CD4-positive, CD25-positive, alpha-beta regulatory T cell (primary cell): ENCODE measurements at regions not wholly inside any gene's neighbourhood (a gene's known extent, or its start where the extent isn't known, plus 50 kb on each side); places are given as distances from the start of the nearest gene placed in this dataset.

Experiments
- ATAC-seq, 2 donors: fragments of 150-1000 bp; cut with Tn5 transposase; one replicate each; pipeline ENCODE4 v1.10.0; 2021; ENCODE audit warnings: low read depth in 2 of 2, moderate number of reproducible peaks in 2 of 2, moderate library complexity in 1 of 2
- DNase-seq, 3 donors: peaks; one replicate each; pipeline versions ENCODE4 v3.0.0 to v3.0.0-alpha.2; 2012 to 2022; ENCODE audit warnings: mixed read lengths in 1 of 3
- H3K27ac ChIP-seq: one replicate; pipeline ENCODE4 v1.7.0; 2013; ENCODE audit warnings: mild to moderate bottlenecking, low read length; ENCODE audit not compliant: insufficient read depth, poor library complexity, severe bottlenecking
- H3K27me3 ChIP-seq: one replicate; pipeline ENCODE4 v1.7.0; 2013; ENCODE audit warnings: low read length; ENCODE audit not compliant: control insufficient read depth, insufficient read depth
- H3K36me3 ChIP-seq: one replicate; pipeline ENCODE4 v1.7.0; 2013; ENCODE audit warnings: mild to moderate bottlenecking, low read length, moderate library complexity; ENCODE audit not compliant: control insufficient read depth, insufficient read depth
- H3K4me1 ChIP-seq: 2 replicates; pipeline ENCODE4 v1.7.0; 2013; ENCODE audit warnings: mild to moderate bottlenecking, low read length; ENCODE audit not compliant: insufficient read depth, control insufficient read depth, poor library complexity, severe bottlenecking
- H3K4me3 ChIP-seq: one replicate; pipeline ENCODE4 v1.7.0; 2013; ENCODE audit warnings: low read depth, mild to moderate bottlenecking, low read length, moderate library complexity
- H3K9me3 ChIP-seq, 2 experiments: 1 replicate in 1 of 2; 2 replicates in 1 of 2; pipeline ENCODE4 v1.7.0; 2013; ENCODE audit warnings: low read length in 2 of 2, mild to moderate bottlenecking in 1 of 2, moderate library complexity in 1 of 2; ENCODE audit not compliant: control insufficient read depth in 2 of 2
- H3K27ac Mint-ChIP-seq, 3 donors: one replicate each; pipeline ENCODE4 v1.8.0; 2020 to 2022; ENCODE audit warnings: mild to moderate bottlenecking in 3 of 3, mixed read lengths in 3 of 3, moderate library complexity in 2 of 3
- H3K27me3 Mint-ChIP-seq: one replicate; pipeline ENCODE4 v1.8.0; 2022; ENCODE audit warnings: mild to moderate bottlenecking, mixed read lengths
- H3K36me3 Mint-ChIP-seq: one replicate; pipeline ENCODE4 v1.8.0; 2020; ENCODE audit warnings: mixed read lengths
- H3K4me1 Mint-ChIP-seq, 4 donors: one replicate each; pipeline ENCODE4 v1.8.0; 2020 to 2022; ENCODE audit warnings: mixed read lengths in 4 of 4, mild to moderate bottlenecking in 1 of 4
- H3K4me3 Mint-ChIP-seq, 4 donors: one replicate each; pipeline ENCODE4 v1.8.0; 2020 to 2022; ENCODE audit warnings: mild to moderate bottlenecking in 4 of 4, mixed read lengths in 4 of 4, moderate library complexity in 3 of 4
- H3K9me3 Mint-ChIP-seq, 7 donors: one replicate each; pipeline ENCODE4 v1.8.0; 2020 to 2022; ENCODE audit warnings: mixed read lengths in 7 of 7, mild to moderate bottlenecking in 3 of 7, moderate library complexity in 2 of 7

GRCh38 chr16:86283944-86284343 is 226.4 kb upstream of the FOXF1 start:
- Histone ChIP-seq H3K36me3 (no peaks in the 10 kb centered on the region), H3K4me1 (no peaks in the 10 kb centered on the region), H3K27ac (no peak overlapping the region), H3K27me3 (peaks cover 11% of the 10 kb centered on the region), H3K9me3 (no peaks in the 10 kb centered on the region), H3K4me3 (no peak overlapping the region)
- Mint-ChIP-seq H3K4me3 (no peak overlapping the region), H3K27me3 (peaks cover 37% of the 10 kb centered on the region), H3K36me3 (no peaks in the 10 kb centered on the region), H3K27ac (no peak overlapping the region), H3K4me1 (no peaks in the 10 kb centered on the region), H3K9me3 (peaks cover 0 to 2% (median 0%) of the 10 kb centered on the region in 7 donors)
- no peak for DNase-seq
- no peak for ATAC-seq

GRCh38 chr16:86285421-86285820 is 224.9 kb upstream of the FOXF1 start:
- H3K27ac ChIP-seq: no peak overlapping the region
- H3K27ac Mint-ChIP-seq: no peak overlapping the region
- H3K4me3 ChIP-seq: no peak overlapping the region
- no peak for DNase-seq
- H3K9me3 Mint-ChIP-seq: peaks cover 0 to 2% (median 0%) of the 10 kb centered on the region in 7 donors
- H3K9me3 ChIP-seq: no peaks in the 10 kb centered on the region
- H3K4me3 Mint-ChIP-seq: no peak overlapping the region
- peaks cover 20% of the 10 kb centered on the region for H3K27me3 ChIP-seq
- no peaks in the 10 kb centered on the region for H3K4me1 Mint-ChIP-seq
- no peaks in the 10 kb centered on the region for H3K36me3 ChIP-seq
- H3K4me1 ChIP-seq: no peaks in the 10 kb centered on the region
- no peaks in the 10 kb centered on the region for H3K36me3 Mint-ChIP-seq
- no peak for ATAC-seq
- H3K27me3 Mint-ChIP-seq: peaks cover 49% of the 10 kb centered on the region

GRCh38 chr16:86285938-86286921 is 224.1 kb upstream of the FOXF1 start:
- H3K36me3 ChIP-seq: no peaks in the 10 kb centered on the region
- H3K9me3 Mint-ChIP-seq: peaks cover 0 to 2% (median 0%) of the 10 kb centered on the region in 7 donors
- H3K27me3 Mint-ChIP-seq: peaks cover 53% of the 10 kb centered on the region
- H3K9me3 ChIP-seq: no peaks in the 10 kb centered on the region
- no peak overlapping the region for H3K27ac Mint-ChIP-seq
- no peaks in the 10 kb centered on the region for H3K36me3 Mint-ChIP-seq
- ATAC-seq (no peak), DNase-seq (no peak)
- H3K4me3 ChIP-seq: no peak overlapping the region
- no peak overlapping the region for H3K4me3 Mint-ChIP-seq
- no peaks in the 10 kb centered on the region for H3K4me1 Mint-ChIP-seq
- no peaks in the 10 kb centered on the region for H3K4me1 ChIP-seq
- H3K27me3 ChIP-seq: peaks cover 20% of the 10 kb centered on the region
- no peak overlapping the region for H3K27ac ChIP-seq

- H3K9me3 Mint-ChIP-seq: peaks cover 0 to 2% (median 0%) of the 10 kb centered on the region in 7 donors
- peaks cover 22% of the 10 kb centered on the region for H3K27me3 ChIP-seq
These were observed 223.2 kb upstream of the FOXF1 start for GRCh38 chr16:86286991-86287663.

GRCh38 chr16:86287664-86288201 is 222.6 kb upstream of the FOXF1 start:
- no peaks in the 10 kb centered on the region for H3K36me3 Mint-ChIP-seq
- peaks cover 57% of the 10 kb centered on the region for H3K27me3 Mint-ChIP-seq
- no peak overlapping the region for H3K4me3 ChIP-seq
- H3K4me1 ChIP-seq: no peaks in the 10 kb centered on the region
- no peaks in the 10 kb centered on the region for H3K36me3 ChIP-seq
- H3K4me1 Mint-ChIP-seq: no peaks in the 10 kb centered on the region
- ATAC-seq (no peak), DNase-seq (no peak)
- no peak overlapping the region for H3K4me3 Mint-ChIP-seq
- no peaks in the 10 kb centered on the region for H3K9me3 ChIP-seq
- peaks cover 0 to 2% (median 0%) of the 10 kb centered on the region in 7 donors for H3K9me3 Mint-ChIP-seq
- peaks cover 22% of the 10 kb centered on the region for H3K27me3 ChIP-seq
- no peak overlapping the region for H3K27ac ChIP-seq
- H3K27ac Mint-ChIP-seq: no peak overlapping the region

More at GRCh38 chr16:86286991-86287663, 223.2 kb upstream of the FOXF1 start:
- Histone ChIP-seq H3K9me3 (no peaks in the 10 kb centered on the region), H3K4me3 (no peak overlapping the region), H3K27ac (no peak overlapping the region), H3K4me1 (no peaks in the 10 kb centered on the region), H3K36me3 (no peaks in the 10 kb centered on the region)
- Mint-ChIP-seq H3K27ac (no peak overlapping the region), H3K36me3 (no peaks in the 10 kb centered on the region), H3K27me3 (peaks cover 50% of the 10 kb centered on the region), H3K4me1 (no peaks in the 10 kb centered on the region), H3K4me3 (no peak overlapping the region)
- DNase-seq (no peak), ATAC-seq (no peak)

DNA sequence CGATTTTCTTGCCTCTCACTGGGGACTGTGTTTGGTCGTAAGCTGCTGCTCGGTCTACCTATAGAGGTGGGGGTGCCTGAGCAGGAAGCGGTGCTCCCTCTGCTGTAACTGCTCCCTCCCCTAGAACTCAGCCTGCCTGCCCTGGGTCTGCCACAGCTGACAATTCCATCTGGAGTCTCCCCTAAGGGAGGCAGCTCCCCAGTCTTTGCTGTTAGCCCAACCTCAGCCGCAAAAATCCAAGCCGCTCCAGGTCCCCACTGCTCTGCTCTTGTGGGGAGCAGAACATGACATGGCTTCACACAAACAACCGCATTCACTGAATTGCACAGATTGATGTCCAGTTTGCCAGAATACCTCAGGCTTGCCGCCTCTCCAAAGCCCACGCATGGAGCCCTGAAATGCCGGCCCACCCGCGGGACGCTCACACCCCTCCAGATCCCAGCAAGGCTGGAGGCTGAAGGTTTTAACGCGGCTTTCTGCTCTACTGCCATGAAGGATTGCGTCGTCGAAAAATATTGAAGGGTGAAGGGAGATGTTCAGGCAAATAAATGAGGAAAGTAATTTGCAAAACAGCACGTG is 221.5 kb upstream of the FOXF1 start:
- Histone ChIP-seq H3K27ac (no peak overlapping the region), H3K36me3 (no peaks in the 10 kb centered on the region), H3K9me3 (no peaks in the 10 kb centered on the region), H3K4me3 (no peak overlapping the region), H3K4me1 (no peaks in the 10 kb centered on the region), H3K27me3 (peaks cover 22% of the 10 kb centered on the region)
- ATAC-seq: no peak
- Mint-ChIP-seq H3K9me3 (peaks cover 0 to 5% (median 0%) of the 10 kb centered on the region in 7 donors), H3K27me3 (peaks cover 62% of the 10 kb centered on the region), H3K27ac (no peak overlapping the region), H3K36me3 (no peaks in the 10 kb centered on the region), H3K4me3 (no peak overlapping the region), H3K4me1 (no peaks in the 10 kb centered on the region)
- no peak for DNase-seq

GRCh38 chr16:86289304-86289703 is 221.0 kb upstream of the FOXF1 start:
- H3K9me3 Mint-ChIP-seq: peaks cover 0 to 3% (median 0%) of the 10 kb centered on the region in 7 donors

More at GRCh38 chr16:86289304-86289703, 221.0 kb upstream of the FOXF1 start:
- DNase-seq (no peak), ATAC-seq (no peak)
- Mint-ChIP-seq H3K4me3 (no peak overlapping the region), H3K27me3 (peaks cover 62% of the 10 kb centered on the region), H3K27ac (no peak overlapping the region), H3K4me1 (no peaks in the 10 kb centered on the region), H3K36me3 (no peaks in the 10 kb centered on the region)
- Histone ChIP-seq H3K4me1 (no peaks in the 10 kb centered on the region), H3K36me3 (no peaks in the 10 kb centered on the region), H3K9me3 (no peaks in the 10 kb centered on the region), H3K4me3 (no peak overlapping the region), H3K27me3 (peaks cover 22% of the 10 kb centered on the region), H3K27ac (no peak overlapping the region)
